Cardiac muscle cell (in vitro differentiated cells and primary cell): ENCODE measurements at regions not wholly inside any gene's neighbourhood (a gene's known extent, or its start where the extent isn't known, plus 50 kb on each side); places are given as distances from the start of the nearest gene placed in this dataset.

Experiments
- DNase-seq, 2 donors: peaks; one replicate each; pipeline versions ENCODE4 v3.0.0 to v3.0.0-alpha.2; 2010 to 2017; ENCODE audit warnings: low read depth in 1 of 2, low spot score in 1 of 2
- H3K27ac ChIP-seq: fragments of 200-600 bp; sonication (generic); 2 replicates; pipeline ENCODE4 v1.5.1; 2016
- H3K27me3 ChIP-seq: fragments of 200-600 bp; sonication (generic); 2 replicates; pipeline ENCODE4 v1.6.0; 2016; ENCODE audit warnings: control low read depth
- H3K36me3 ChIP-seq: fragments of 200-600 bp; sonication (generic); 2 replicates; pipeline ENCODE4 v1.5.1; 2016; ENCODE audit warnings: control low read depth
- H3K4me1 ChIP-seq: fragments of 200-600 bp; sonication (generic); 2 replicates; pipeline ENCODE4 v1.8.1; 2017; ENCODE audit warnings: low read depth, mild to moderate bottlenecking, mixed run types
- H3K4me3 ChIP-seq: fragments of 200-600 bp; sonication (generic); 2 replicates; pipeline ENCODE4 v1.5.1; 2016; ENCODE audit warnings: mild to moderate bottlenecking
- H3K9me3 ChIP-seq: fragments of 200-600 bp; sonication (generic); 2 replicates; pipeline ENCODE4 v1.5.1; 2017; ENCODE audit warnings: low read depth, mild to moderate bottlenecking, control low read depth
- CTCF ChIP-seq: IDR thresholded peaks from 2 replicates; pipeline ENCODE4 v1.5.1; 2012; ENCODE audit warnings: low read depth, mild to moderate bottlenecking, low read length

GRCh38 chr6:68339488-68340131 is 295.5 kb upstream of the ADGRB3 start:
- Histone ChIP-seq H3K9me3 (no peaks in the 10 kb centered on the region), H3K27ac (no peak overlapping the region), H3K4me1 (no peaks in the 10 kb centered on the region), H3K4me3 (no peak overlapping the region), H3K27me3 (no peaks in the 10 kb centered on the region), H3K36me3 (no peaks in the 10 kb centered on the region)
- TF ChIP-seq CTCF: no peak
- DNase-seq: no peak

GRCh38 chr6:68333442-68333841 is 301.6 kb upstream of the ADGRB3 start:
- no peaks in the 10 kb centered on the region for H3K36me3 ChIP-seq
- TF ChIP-seq CTCF: no peak
- DNase-seq: no peak
- no peaks in the 10 kb centered on the region for H3K4me1 ChIP-seq
- H3K9me3 ChIP-seq: no peaks in the 10 kb centered on the region
- H3K27me3 ChIP-seq: no peaks in the 10 kb centered on the region
- H3K27ac ChIP-seq: no peak overlapping the region
- H3K4me3 ChIP-seq: no peak overlapping the region

GRCh38 chr6:68328156-68328555 is 306.9 kb upstream of the ADGRB3 start:
- H3K4me3 ChIP-seq: no peak overlapping the region
- no peak overlapping the region for H3K27ac ChIP-seq
- H3K27me3 ChIP-seq: no peaks in the 10 kb centered on the region
- no peak for DNase-seq
- TF ChIP-seq CTCF: no peak
- no peaks in the 10 kb centered on the region for H3K4me1 ChIP-seq
- no peaks in the 10 kb centered on the region for H3K9me3 ChIP-seq
- H3K36me3 ChIP-seq: no peaks in the 10 kb centered on the region

GRCh38 chr6:68326762-68327161 is 308.3 kb upstream of the ADGRB3 start:
- Histone ChIP-seq H3K36me3 (no peaks in the 10 kb centered on the region), H3K27ac (no peak overlapping the region), H3K4me3 (no peak overlapping the region), H3K9me3 (no peaks in the 10 kb centered on the region), H3K4me1 (no peaks in the 10 kb centered on the region), H3K27me3 (no peaks in the 10 kb centered on the region)
- DNase-seq: no peak
- TF ChIP-seq CTCF: no peak

- H3K9me3 ChIP-seq: no peaks in the 10 kb centered on the region
- no peaks in the 10 kb centered on the region for H3K4me1 ChIP-seq
- no peak overlapping the region for H3K27ac ChIP-seq
- H3K4me3 ChIP-seq: no peak overlapping the region
- no peak for DNase-seq
- no peak for TF ChIP-seq CTCF
- no peaks in the 10 kb centered on the region for H3K36me3 ChIP-seq
- H3K27me3 ChIP-seq: no peaks in the 10 kb centered on the region
Observed at GRCh38 chr6:68317366-68317765, 317.7 kb upstream of the ADGRB3 start.
